Activated CD4-positive, alpha-beta T cell treated with anti-CD3 and anti-CD28 coated beads, Interleukin-2, amount 10 ng/mL, durations not matched to agents 7 days and 5 days (primary cell): ENCODE measurements at regions not wholly inside any gene's neighbourhood (a gene's known extent, or its start where the extent isn't known, plus 50 kb on each side); places are given as distances from the start of the nearest gene placed in this dataset.
"Not testable (repeated sequence)": the region's sequence is repeated elsewhere in the genome, so short reads cannot be mapped to it uniquely, and the experiment has no call there.

Experiments
- CTCF ChIA-PET: fragments of 350-600 bp; sonication (Branson Sonifier 250); formaldehyde crosslinking; loops from one replicate; lab custom pipeline; 2021; ENCODE audit warnings: antibody characterized with exemption; lab: Charles Lee
- POLR2A ChIA-PET: fragments of 350-600 bp; sonication (Branson Sonifier 250); formaldehyde crosslinking; loops from one replicate; lab custom pipeline; 2021; ENCODE audit warnings: antibody characterized with exemption; lab: Charles Lee
- DNase-seq: peaks from one replicate; pipeline ENCODE4 v3.0.0-alpha.2; 2020
- H3K27ac Mint-ChIP-seq: one replicate; pipeline ENCODE4 v1.8.0; 2021; ENCODE audit warnings: mild to moderate bottlenecking, moderate library complexity, mixed read lengths
- H3K27me3 Mint-ChIP-seq: one replicate; pipeline ENCODE4 v1.8.0; 2021; ENCODE audit warnings: mixed read lengths
- H3K36me3 Mint-ChIP-seq: one replicate; pipeline ENCODE4 v1.8.0; 2021; ENCODE audit warnings: low read depth, mixed read lengths
- H3K4me1 Mint-ChIP-seq: one replicate; pipeline ENCODE4 v1.8.0; 2021; ENCODE audit warnings: mixed read lengths
- H3K4me3 Mint-ChIP-seq: one replicate; pipeline ENCODE4 v1.8.0; 2021; ENCODE audit warnings: mild to moderate bottlenecking, moderate library complexity, mixed read lengths
- H3K9me3 Mint-ChIP-seq: one replicate; pipeline ENCODE4 v1.8.0; 2021; ENCODE audit warnings: mixed read lengths

DNA sequence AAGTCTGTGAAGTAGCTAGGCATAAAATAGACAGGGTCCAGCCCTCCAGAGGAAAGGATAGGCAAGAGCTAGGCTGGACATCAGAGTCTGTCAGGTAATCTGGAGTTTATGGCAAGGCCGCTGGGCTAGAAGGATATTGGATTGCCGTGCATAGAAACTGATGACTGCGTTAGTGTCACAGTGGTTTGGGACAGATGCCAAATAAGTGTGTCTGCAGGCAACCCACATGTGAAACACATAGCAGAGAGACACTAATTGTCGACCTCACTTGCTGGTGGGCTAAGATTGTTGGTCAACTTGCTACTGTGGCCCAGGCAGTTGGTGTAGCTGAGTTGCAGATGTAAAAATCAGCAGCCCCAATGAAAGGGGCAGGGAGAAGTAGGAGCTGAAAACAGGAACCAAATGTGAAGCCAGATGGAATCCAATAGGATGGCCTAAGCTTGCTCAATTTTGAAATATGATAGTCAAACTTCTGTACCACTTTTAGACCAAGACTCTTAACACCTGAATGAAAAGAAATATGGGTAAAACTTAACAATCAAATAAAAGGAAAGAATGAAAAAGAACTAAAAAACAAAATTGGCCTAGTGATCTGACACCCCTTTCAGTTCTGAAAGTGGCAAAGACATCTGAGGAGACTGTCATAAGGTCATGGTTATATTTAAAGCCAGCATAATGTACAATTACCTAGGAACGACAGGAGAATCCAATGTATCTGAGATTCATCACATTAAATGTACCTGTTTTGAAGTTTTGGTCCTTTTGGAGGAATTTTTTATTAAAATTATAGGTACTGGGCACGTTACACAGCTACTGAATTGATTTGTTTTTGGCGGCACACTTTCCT, 243.3 kb upstream of the ACTBL2 start:
- DNase-seq, result no peak
- H3K27me3 Mint-ChIP-seq, result peaks cover 12% of the 10 kb centered on the region
- no peaks in the 10 kb centered on the region for H3K4me1 Mint-ChIP-seq
- H3K36me3 Mint-ChIP-seq, result no peaks in the 10 kb centered on the region
- H3K27ac Mint-ChIP-seq, result no peak overlapping the region
- H3K9me3 Mint-ChIP-seq, result no peaks in the 10 kb centered on the region
- ChIA-PET CTCF (no interaction called here), POLR2A (no interaction called here)
- H3K4me3 Mint-ChIP-seq, result no peak overlapping the region

DNA sequence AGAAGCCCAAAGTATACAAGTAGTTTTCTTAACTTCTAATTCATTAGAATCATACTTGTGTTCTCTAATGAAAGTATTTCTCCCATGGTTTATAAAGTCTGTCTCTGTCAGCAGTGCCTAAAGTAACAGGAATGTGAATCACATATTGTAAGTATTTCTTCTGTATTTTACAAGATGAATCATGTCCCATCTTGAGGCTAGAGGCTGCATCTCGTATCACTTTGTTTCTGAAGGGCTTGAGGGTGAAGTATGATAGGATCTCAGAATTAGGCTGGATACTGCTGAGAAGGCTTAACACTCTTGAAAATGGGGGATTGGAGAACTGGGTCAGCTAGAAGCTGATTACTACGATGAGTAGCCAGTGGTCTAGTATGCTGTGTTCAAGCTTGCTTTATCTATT, 242.2 kb upstream of the ACTBL2 start:
- Mint-ChIP-seq H3K9me3 (no peaks in the 10 kb centered on the region), H3K4me1 (no peaks in the 10 kb centered on the region), H3K27ac (no peak overlapping the region), H3K36me3 (no peaks in the 10 kb centered on the region), H3K4me3 (no peak overlapping the region), H3K27me3 (peaks cover 12% of the 10 kb centered on the region)
- ChIA-PET POLR2A (no interaction called here), CTCF (no interaction called here)
- DNase-seq, result no peak

GRCh38 chr5:57721226-57721625, 238.6 kb upstream of the ACTBL2 start:
- Mint-ChIP-seq H3K9me3 (no peaks in the 10 kb centered on the region), H3K4me1 (no peaks in the 10 kb centered on the region), H3K4me3 (no peak overlapping the region), H3K36me3 (no peaks in the 10 kb centered on the region), H3K27me3 (peaks cover 6% of the 10 kb centered on the region), H3K27ac (no peak overlapping the region)
- DNase-seq, result no peak
- CTCF ChIA-PET, result no interaction called here
- POLR2A ChIA-PET, result no interaction called here

DNA sequence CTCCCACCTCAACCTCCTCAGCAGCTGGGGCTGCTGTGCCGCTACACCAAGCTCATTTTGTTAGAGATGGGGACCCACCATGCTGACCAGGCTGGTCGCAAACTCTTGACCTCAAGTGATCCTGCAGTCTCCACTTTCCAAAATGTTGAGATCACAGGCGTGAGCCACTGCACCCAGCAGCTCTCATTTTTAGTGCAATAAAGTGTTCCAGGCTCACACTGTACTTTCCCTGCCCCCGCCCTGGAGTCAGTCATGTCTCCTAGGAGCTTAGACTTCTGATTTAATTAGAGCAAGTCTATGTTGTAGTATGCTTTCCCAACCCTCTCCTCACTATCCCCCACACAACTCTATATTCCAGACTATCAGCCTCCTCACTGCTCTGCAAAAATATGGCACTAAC, 238.0 kb upstream of the ACTBL2 start:
- no peak overlapping the region for H3K27ac Mint-ChIP-seq
- H3K4me3 Mint-ChIP-seq, result no peak overlapping the region
- no peaks in the 10 kb centered on the region for H3K36me3 Mint-ChIP-seq
- H3K4me1 Mint-ChIP-seq, result no peaks in the 10 kb centered on the region
- H3K9me3 Mint-ChIP-seq, result no peaks in the 10 kb centered on the region
- ChIA-PET POLR2A (no interaction called here), CTCF (no interaction called here)
- DNase-seq, result no peak
- peaks cover 6% of the 10 kb centered on the region for H3K27me3 Mint-ChIP-seq

- CTCF ChIA-PET, result no interaction called here
- Mint-ChIP-seq H3K27ac (no peak overlapping the region), H3K27me3 (peaks cover 6% of the 10 kb centered on the region), H3K9me3 (no peaks in the 10 kb centered on the region), H3K36me3 (no peaks in the 10 kb centered on the region), H3K4me1 (no peaks in the 10 kb centered on the region), H3K4me3 (no peak overlapping the region)
- POLR2A ChIA-PET, result no interaction called here
- DNase-seq, result no peak
Measured at GRCh38 chr5:57719216-57719615, 236.6 kb upstream of the ACTBL2 start.

- ChIA-PET POLR2A (no interaction called here), CTCF (no interaction called here)
- H3K4me3 Mint-ChIP-seq, result no peak overlapping the region
- H3K9me3 Mint-ChIP-seq, result no peaks in the 10 kb centered on the region
- no peaks in the 10 kb centered on the region for H3K36me3 Mint-ChIP-seq
- H3K27me3 Mint-ChIP-seq, result peaks cover 6% of the 10 kb centered on the region
- no peak for DNase-seq
- no peaks in the 10 kb centered on the region for H3K4me1 Mint-ChIP-seq
- no peak overlapping the region for H3K27ac Mint-ChIP-seq
Measured at GRCh38 chr5:57718155-57718554, 235.5 kb upstream of the ACTBL2 start.

GRCh38 chr5:57717555-57717954, 234.9 kb upstream of the ACTBL2 start:
- ChIA-PET CTCF (interaction anchor here (0.7 kb wide), 1 partner anchor 206 kb away, joined by 3 read pairs; no protein-coding TSS in a partner anchor), POLR2A (no interaction called here)
- no peaks in the 10 kb centered on the region for H3K36me3 Mint-ChIP-seq
- no peak overlapping the region for H3K27ac Mint-ChIP-seq
- H3K4me1 Mint-ChIP-seq, result no peaks in the 10 kb centered on the region
- H3K4me3 Mint-ChIP-seq, result no peak overlapping the region
- DNase-seq, result no peak
- H3K27me3 Mint-ChIP-seq, result peaks cover 4% of the 10 kb centered on the region
- H3K9me3 Mint-ChIP-seq, result no peaks in the 10 kb centered on the region

DNA sequence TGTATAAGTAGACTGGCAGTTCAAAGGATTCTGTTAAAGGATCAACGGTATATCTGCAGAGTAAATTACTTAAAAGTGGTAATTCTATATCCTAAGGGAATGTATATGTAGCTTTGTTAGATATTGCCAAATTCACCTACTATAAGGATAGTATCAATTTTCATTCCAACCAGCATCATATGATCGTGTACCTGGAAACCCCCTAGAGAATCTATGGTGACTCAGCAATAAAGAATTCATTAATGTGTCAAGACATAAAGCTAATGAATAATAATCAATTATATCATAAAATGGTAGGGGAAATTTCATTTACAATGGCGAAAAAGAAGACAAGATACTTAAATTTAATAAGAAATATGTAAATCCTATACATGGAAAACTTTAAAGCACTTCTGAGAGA, 234.1 kb upstream of the ACTBL2 start:
- H3K27me3 Mint-ChIP-seq, result peaks cover 4% of the 10 kb centered on the region
- no peak overlapping the region for H3K4me3 Mint-ChIP-seq
- H3K36me3 Mint-ChIP-seq, result no peaks in the 10 kb centered on the region
- H3K27ac Mint-ChIP-seq, result no peak overlapping the region
- CTCF ChIA-PET, result no interaction called here
- no peaks in the 10 kb centered on the region for H3K9me3 Mint-ChIP-seq
- POLR2A ChIA-PET, result no interaction called here
- DNase-seq, result no peak
- H3K4me1 Mint-ChIP-seq, result no peaks in the 10 kb centered on the region

DNA sequence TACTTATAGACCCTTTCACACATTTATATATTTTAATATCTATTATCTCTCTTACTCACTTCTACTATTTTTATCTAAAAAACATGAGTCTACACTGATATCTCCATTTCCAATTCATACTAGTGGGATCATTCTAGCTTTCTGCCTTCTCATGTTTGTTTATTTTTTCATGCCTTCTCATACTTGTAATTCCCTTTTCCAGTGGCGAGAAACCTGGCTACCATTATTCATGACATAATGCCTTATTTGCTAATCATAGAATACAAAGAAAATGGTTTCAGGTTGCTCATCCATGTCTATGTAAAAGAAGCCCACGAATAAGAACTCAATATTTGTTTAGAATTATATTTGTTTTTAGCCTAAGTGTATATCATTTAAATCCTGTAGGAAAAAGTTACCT, 232.7 kb upstream of the ACTBL2 start:
- POLR2A ChIA-PET, result no interaction called here
- H3K4me3 Mint-ChIP-seq, result no peak overlapping the region
- H3K27ac Mint-ChIP-seq, result no peak overlapping the region
- no peaks in the 10 kb centered on the region for H3K9me3 Mint-ChIP-seq
- H3K4me1 Mint-ChIP-seq, result no peaks in the 10 kb centered on the region
- CTCF ChIA-PET, result no interaction called here
- DNase-seq, result no peak
- peaks cover 4% of the 10 kb centered on the region for H3K27me3 Mint-ChIP-seq
- H3K36me3 Mint-ChIP-seq, result no peaks in the 10 kb centered on the region

GRCh38 chr5:57713535-57713934, 230.9 kb upstream of the ACTBL2 start:
- H3K9me3 Mint-ChIP-seq, H3K4me1 Mint-ChIP-seq, DNase-seq, CTCF ChIA-PET, H3K27ac Mint-ChIP-seq, POLR2A ChIA-PET, H3K27me3 Mint-ChIP-seq, H3K36me3 Mint-ChIP-seq, H3K4me3 Mint-ChIP-seq: not testable (repeated sequence)

DNA sequence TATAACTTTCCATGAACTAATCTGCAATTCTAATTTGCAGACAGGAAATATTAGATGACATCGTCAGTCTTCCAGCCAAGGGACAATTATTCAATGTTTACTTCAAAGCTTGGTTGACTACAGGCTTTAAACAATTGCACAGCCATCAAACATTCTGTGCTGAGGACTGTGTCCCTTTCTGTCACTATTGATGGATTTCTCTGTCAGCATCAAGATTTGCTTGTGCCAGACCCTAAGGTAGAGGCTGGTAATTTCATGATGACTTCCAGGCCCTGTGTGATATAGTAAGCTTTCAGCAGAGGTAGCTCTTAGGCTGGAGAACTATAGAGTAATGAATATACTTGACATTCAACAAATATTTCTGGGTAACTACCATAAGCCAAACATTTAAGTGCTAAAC, 229.3 kb upstream of the ACTBL2 start:
- Mint-ChIP-seq H3K27me3 (no peaks in the 10 kb centered on the region), H3K4me1 (no peaks in the 10 kb centered on the region), H3K27ac (no peak overlapping the region), H3K36me3 (no peaks in the 10 kb centered on the region), H3K9me3 (peaks cover 5% of the 10 kb centered on the region), H3K4me3 (no peak overlapping the region)
- ChIA-PET CTCF (no interaction called here), POLR2A (no interaction called here)
- no peak for DNase-seq

- Mint-ChIP-seq H3K4me1 (no peaks in the 10 kb centered on the region), H3K36me3 (no peaks in the 10 kb centered on the region), H3K27me3 (no peaks in the 10 kb centered on the region), H3K9me3 (peaks cover 5% of the 10 kb centered on the region), H3K4me3 (no peak overlapping the region), H3K27ac (no peak overlapping the region)
- no peak for DNase-seq
- POLR2A ChIA-PET, result no interaction called here
- CTCF ChIA-PET, result no interaction called here
Measured at GRCh38 chr5:57711471-57711870, 228.9 kb upstream of the ACTBL2 start.

DNA sequence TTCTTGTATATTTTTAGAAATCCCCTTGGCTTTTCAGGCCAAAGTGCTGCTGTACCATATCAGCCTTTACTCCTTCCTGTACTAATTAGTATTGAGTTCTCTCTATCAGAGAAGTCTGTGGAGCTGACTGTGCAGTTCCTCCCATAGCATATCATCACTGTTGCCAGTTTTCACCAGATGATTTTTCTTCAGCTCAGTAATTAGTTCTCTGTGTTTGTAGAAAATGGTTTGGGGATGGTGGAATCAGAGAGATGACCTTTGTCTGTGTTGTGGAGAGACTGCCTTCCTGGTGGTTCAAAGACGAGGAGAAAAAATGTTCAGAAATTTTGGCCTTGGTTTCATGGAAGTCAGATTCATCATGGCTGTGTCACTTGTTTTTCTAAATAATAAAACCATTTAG, 227.5 kb upstream of the ACTBL2 start:
- Mint-ChIP-seq H3K9me3 (peaks cover 5% of the 10 kb centered on the region), H3K27ac (no peak overlapping the region), H3K4me1 (no peaks in the 10 kb centered on the region), H3K36me3 (no peaks in the 10 kb centered on the region), H3K4me3 (no peak overlapping the region), H3K27me3 (no peaks in the 10 kb centered on the region)
- POLR2A ChIA-PET, result no interaction called here
- CTCF ChIA-PET, result interaction anchor here (0.6 kb wide), 1 partner anchor 485 kb away, joined by 3 read pairs; no protein-coding TSS in a partner anchor
- DNase-seq, result no peak

DNA sequence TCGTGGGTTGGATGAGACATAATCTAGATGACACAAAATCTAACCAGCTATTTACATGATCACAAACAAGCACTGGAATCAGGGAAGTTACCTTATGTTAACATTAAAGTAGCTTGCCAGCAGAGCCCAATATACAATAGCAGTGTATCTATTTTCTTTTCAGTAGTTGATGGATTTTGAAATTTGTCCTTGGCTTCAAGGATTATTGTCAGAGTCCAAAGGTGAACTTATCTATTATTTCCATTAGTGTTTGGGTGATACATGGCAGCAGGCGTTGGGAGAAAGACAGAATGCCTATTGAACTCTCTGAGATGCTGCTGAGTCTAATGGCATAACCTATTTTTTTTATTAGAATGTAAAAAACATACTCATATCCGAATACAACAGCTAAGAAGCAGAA, 223.2 kb upstream of the ACTBL2 start:
- no peaks in the 10 kb centered on the region for H3K27me3 Mint-ChIP-seq
- H3K9me3 Mint-ChIP-seq, result peaks cover 5% of the 10 kb centered on the region
- no peaks in the 10 kb centered on the region for H3K36me3 Mint-ChIP-seq
- DNase-seq, result no peak
- ChIA-PET CTCF (no interaction called here), POLR2A (no interaction called here)
- H3K27ac Mint-ChIP-seq, result no peak overlapping the region
- H3K4me3 Mint-ChIP-seq, result no peak overlapping the region
- H3K4me1 Mint-ChIP-seq, result no peaks in the 10 kb centered on the region
